Immature natural killer cell (primary cell): ENCODE measurements at regions not wholly inside any gene's neighbourhood (a gene's known extent, or its start where the extent isn't known, plus 50 kb on each side); places are given as distances from the start of the nearest gene placed in this dataset.

Source experiments
- DNase-seq, 3 donors: peaks; one replicate each; pipeline ENCODE4 v3.0.0; 2022; ENCODE audit warnings: mixed read lengths in 1 of 3
- H3K27ac Mint-ChIP-seq, 6 donors: one replicate each; pipeline ENCODE4 v1.8.0; 2020; ENCODE audit warnings: mixed read lengths in 6 of 6, mild to moderate bottlenecking in 5 of 6, inconsistent platforms in 4 of 6, moderate library complexity in 3 of 6
- H3K27me3 Mint-ChIP-seq, 3 donors: one replicate each; pipeline ENCODE4 v1.8.0; 2020 to 2021; ENCODE audit warnings: low read depth in 3 of 3, mild to moderate bottlenecking in 3 of 3, mixed read lengths in 3 of 3, moderate library complexity in 3 of 3, inconsistent platforms in 1 of 3
- H3K36me3 Mint-ChIP-seq, 3 donors: one replicate each; pipeline ENCODE4 v1.8.0; 2020; ENCODE audit warnings: mixed read lengths in 3 of 3, inconsistent platforms in 2 of 3, mild to moderate bottlenecking in 2 of 3
- H3K4me1 Mint-ChIP-seq, 2 donors: one replicate each; pipeline ENCODE4 v1.8.0; 2020; ENCODE audit warnings: inconsistent platforms in 2 of 2, mild to moderate bottlenecking in 2 of 2, mixed read lengths in 2 of 2, moderate library complexity in 1 of 2
- H3K4me3 Mint-ChIP-seq, 5 donors: one replicate each; pipeline ENCODE4 v1.8.0; 2020; ENCODE audit warnings: mild to moderate bottlenecking in 5 of 5, mixed read lengths in 5 of 5, inconsistent platforms in 3 of 5, moderate library complexity in 3 of 5
- H3K9me3 Mint-ChIP-seq, 6 donors: one replicate each; pipeline ENCODE4 v1.8.0; 2020; ENCODE audit warnings: mild to moderate bottlenecking in 6 of 6, mixed read lengths in 6 of 6, inconsistent platforms in 4 of 6, moderate library complexity in 3 of 6

DNA sequence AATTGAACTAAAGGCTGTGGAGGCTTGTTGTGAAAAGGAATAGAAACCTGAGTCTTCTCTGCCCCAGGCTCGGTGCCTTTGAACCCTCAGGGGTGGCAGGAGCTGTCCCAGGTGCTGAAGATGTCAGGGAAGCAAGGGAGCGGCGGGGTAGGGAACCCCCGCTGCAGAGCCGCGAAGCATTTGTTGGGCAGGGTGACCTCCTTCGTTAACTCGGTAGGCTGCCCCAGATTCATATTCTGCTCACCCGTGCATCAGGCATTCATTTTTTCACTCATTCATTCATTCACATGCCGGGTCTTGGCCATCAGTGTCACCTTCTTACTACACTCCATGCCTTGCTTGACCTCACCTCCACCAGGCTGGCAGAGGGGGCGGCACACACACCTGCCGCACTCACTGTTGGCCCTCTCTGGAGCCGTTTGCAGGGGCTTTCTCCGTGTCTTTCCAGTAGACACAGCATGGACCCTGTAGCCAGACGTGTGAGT is 618.9 kb downstream of the BRD1 start:
- H3K27ac Mint-ChIP-seq: no peak overlapping the region
- peaks cover 0 to 6% (median 3%) of the 10 kb centered on the region in 3 donors for H3K27me3 Mint-ChIP-seq
- no peaks in the 10 kb centered on the region for H3K4me1 Mint-ChIP-seq
- DNase-seq: no peak
- no peak overlapping the region for H3K4me3 Mint-ChIP-seq
- H3K36me3 Mint-ChIP-seq: no peaks in the 10 kb centered on the region
- no peaks in the 10 kb centered on the region for H3K9me3 Mint-ChIP-seq

DNA sequence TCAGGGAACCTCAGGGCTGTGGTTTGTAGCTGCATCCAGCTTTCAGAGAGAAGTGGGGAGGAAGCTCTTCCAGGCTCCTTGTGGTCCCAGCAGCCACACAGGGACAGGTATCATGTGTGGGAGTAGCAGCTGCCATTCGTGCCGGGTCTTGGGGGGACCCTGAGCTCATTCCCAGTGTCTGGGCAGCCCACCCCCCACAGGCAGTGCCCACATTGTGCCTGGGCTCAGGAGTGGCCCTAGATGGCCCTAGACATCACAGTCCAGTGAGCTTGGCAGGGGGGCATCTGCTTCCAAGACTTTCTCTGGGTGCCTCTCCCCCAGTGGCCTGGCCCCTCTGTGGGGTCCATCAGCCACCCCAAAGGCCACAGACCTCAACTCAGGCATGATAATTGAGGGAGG is 619.7 kb downstream of the BRD1 start:
- H3K4me3 Mint-ChIP-seq: no peak overlapping the region
- no peak overlapping the region for H3K27ac Mint-ChIP-seq
- DNase-seq: no peak
- no peaks in the 10 kb centered on the region for H3K36me3 Mint-ChIP-seq
- H3K9me3 Mint-ChIP-seq: no peaks in the 10 kb centered on the region
- peaks cover 0 to 5% (median 2%) of the 10 kb centered on the region in 3 donors for H3K27me3 Mint-ChIP-seq
- no peaks in the 10 kb centered on the region for H3K4me1 Mint-ChIP-seq

DNA sequence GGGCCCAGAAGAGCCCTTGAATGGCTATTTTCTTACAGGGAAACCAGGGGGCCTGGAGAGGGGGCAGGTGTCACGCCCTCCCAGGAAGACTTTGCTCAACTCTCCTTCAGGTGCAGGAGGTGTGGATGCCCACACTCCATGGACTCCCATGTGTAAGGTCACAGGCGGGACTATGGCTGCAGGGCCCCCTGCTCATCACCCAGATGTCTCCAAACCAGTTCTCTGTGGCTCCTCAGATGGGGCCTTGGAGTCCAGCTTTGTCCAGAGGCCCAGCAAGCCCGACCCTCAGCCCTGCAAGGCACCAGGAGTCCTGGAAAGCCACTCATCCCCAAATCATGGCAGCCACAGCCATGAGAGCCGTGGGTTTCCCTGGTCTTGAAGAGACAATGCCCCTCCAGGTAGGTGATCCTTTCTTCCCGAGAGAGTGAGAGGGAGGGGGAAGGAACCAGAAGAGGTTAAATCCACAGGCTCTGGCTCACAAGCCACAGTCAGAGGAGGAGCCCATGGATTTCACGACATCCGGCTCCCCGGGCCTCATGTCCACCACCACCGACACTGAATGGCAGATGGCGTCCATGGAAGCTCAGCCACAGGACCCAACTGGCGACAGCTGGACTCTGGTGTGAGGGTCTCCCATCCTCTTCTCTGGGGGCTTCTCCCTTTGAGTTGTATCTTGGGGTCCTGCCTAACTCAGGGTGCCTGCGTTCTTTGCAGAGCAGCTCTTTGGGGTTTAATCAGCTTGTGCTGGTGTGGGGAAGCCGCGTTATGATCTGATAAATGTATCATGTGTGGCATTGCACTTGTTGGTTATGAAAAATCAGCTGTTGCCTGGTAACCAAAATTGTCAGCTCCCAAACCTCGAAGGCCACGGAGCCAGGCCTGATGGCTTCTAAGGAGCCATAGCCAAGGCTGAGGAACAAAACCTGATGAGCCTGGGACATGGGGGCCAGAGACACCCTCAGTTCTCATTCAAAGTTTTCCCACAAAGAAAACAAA is 620.4 kb downstream of the BRD1 start:
- Mint-ChIP-seq H3K36me3 (no peaks in the 10 kb centered on the region), H3K27me3 (peaks cover 0 to 5% (median 0%) of the 10 kb centered on the region in 3 donors), H3K4me1 (no peaks in the 10 kb centered on the region), H3K9me3 (no peaks in the 10 kb centered on the region), H3K27ac (no peak overlapping the region), H3K4me3 (no peak overlapping the region)
- no peak for DNase-seq

DNA sequence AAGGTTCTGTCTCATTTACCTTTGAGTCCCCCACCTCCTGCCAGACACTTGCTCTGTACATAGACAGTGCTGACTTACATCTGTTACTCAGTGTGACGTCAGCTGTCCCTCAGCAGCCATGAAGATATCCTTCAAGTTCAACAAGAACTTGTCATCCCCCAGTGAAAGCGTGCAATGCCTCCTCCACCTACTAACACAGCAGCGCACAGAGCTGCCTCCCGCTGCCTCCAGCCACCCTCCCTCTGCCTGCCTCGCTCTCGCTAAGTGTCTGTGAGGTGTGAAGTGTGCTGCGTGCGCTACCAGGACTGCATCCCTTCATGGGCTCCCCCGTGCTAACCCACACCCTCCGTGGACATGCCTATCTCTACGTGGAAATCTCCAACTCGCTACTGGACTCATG is 621.4 kb downstream of the BRD1 start:
- DNase-seq: no peak
- Mint-ChIP-seq H3K4me3 (no peak overlapping the region), H3K27ac (no peak overlapping the region), H3K36me3 (no peaks in the 10 kb centered on the region), H3K27me3 (peaks cover 0 to 5% (median 0%) of the 10 kb centered on the region in 3 donors), H3K4me1 (no peaks in the 10 kb centered on the region), H3K9me3 (no peaks in the 10 kb centered on the region)

DNA sequence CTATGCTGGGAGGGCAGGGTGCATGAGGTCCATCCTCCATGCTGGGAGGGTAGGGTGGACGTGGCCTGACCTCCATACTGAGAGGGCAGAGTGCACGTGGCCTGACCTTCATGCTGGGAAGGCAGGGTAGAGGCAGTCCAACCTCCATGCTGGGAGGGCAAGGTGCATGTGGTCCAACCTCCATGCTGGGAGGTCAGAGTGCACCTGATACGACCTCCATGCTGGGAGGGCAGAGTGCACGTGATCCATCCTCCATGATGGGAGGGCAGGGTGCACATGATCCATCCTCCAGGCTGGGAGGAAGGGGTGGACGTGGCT is 622.2 kb downstream of the BRD1 start:
- no peaks in the 10 kb centered on the region for H3K4me1 Mint-ChIP-seq

DNA sequence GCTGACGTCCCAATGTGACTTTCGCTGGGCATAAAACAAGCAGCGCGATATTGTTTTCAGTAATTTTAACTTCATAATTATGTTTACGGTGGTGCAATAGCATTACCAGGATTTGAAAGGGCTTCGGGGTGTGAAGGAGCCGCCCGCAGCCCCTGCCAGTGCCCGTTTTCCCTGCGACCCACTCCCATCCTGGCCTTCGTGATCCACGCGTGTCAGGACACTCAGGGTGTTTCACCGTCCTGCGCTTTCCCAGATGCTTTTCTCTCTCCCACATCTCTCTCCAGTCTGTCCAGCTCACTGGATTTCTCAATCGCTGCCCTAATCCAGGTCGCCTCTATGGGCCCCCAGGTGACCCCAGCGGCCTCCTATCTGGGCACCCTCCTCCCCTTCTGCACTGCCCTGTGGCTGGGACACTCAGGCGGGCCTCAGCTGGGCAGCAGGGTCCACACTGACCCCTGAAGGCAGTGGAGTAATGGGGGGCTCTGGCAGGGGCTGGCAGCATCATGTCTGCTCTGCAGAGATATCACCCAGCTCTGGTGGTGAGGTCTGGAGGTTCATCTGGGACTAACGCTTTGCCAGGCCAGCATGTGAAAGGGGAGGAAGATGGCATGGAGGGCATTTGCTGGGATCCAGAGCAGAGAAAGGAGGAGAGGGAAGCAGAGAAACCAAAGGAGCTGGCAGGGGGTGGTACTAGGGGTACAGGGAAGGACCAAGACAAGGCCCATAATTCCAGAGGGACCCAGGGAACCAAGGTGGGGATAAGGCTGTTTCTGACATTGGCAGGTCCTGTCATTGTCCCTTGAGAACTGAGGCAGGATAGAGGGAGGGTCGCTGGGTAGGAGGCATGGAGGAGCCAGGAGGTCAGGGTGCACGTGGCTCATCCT is 622.8 kb downstream of the BRD1 start:
- H3K4me3 Mint-ChIP-seq: no peak overlapping the region
- no peak overlapping the region for H3K27ac Mint-ChIP-seq
- H3K27me3 Mint-ChIP-seq: peaks cover 0 to 5% (median 0%) of the 10 kb centered on the region in 3 donors
- DNase-seq: no peak
- no peaks in the 10 kb centered on the region for H3K4me1 Mint-ChIP-seq
- no peaks in the 10 kb centered on the region for H3K36me3 Mint-ChIP-seq
- H3K9me3 Mint-ChIP-seq: no peaks in the 10 kb centered on the region

More for the DNA sequence above, 622.2 kb downstream of the BRD1 start:
- no peak for DNase-seq
- Mint-ChIP-seq H3K36me3 (no peaks in the 10 kb centered on the region), H3K27me3 (peaks cover 0 to 5% (median 0%) of the 10 kb centered on the region in 3 donors), H3K9me3 (no peaks in the 10 kb centered on the region), H3K4me3 (no peak overlapping the region), H3K27ac (no peak overlapping the region)

DNA sequence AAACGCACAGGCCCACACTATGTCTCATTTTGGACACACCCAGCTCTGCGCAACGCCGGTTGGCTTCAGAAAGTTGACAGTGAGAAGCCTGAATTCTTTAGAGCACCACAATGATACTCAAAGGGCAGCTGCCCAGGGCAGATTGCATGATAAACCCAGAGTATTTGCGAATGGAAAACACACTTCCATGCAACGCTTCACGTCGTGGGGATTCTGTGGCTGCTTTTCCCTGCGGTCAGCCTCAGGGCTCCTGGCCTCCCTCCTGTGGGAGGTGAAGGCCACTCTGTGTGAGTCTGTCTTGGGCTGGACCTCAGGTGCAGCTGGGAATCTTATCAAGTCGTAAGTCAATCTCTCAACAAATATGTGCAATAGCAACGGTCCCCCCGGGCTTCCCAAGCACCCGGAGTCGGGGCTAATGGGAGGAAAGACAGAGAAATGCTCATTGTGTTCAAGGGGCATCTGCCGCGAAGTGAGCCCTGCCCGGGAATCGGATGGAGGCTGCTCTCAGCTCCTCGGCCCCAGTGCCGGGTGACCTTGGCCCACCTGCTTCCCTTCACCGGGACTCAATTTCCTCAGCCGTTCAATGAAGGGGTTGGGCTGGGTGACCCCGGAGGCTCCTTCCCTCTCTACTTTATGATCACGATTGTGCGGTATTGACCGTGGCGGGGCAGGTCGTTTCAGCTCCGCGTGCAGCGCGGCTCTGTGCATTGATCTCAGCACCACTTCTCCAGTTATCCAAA is 623.6 kb downstream of the BRD1 start:
- no peaks in the 10 kb centered on the region for H3K9me3 Mint-ChIP-seq
- H3K27me3 Mint-ChIP-seq: peaks cover 0 to 2% (median 2%) of the 10 kb centered on the region in 3 donors
- H3K27ac Mint-ChIP-seq: no peak overlapping the region
- no peaks in the 10 kb centered on the region for H3K4me1 Mint-ChIP-seq
- no peak for DNase-seq
- H3K4me3 Mint-ChIP-seq: no peak overlapping the region
- H3K36me3 Mint-ChIP-seq: no peaks in the 10 kb centered on the region

DNA sequence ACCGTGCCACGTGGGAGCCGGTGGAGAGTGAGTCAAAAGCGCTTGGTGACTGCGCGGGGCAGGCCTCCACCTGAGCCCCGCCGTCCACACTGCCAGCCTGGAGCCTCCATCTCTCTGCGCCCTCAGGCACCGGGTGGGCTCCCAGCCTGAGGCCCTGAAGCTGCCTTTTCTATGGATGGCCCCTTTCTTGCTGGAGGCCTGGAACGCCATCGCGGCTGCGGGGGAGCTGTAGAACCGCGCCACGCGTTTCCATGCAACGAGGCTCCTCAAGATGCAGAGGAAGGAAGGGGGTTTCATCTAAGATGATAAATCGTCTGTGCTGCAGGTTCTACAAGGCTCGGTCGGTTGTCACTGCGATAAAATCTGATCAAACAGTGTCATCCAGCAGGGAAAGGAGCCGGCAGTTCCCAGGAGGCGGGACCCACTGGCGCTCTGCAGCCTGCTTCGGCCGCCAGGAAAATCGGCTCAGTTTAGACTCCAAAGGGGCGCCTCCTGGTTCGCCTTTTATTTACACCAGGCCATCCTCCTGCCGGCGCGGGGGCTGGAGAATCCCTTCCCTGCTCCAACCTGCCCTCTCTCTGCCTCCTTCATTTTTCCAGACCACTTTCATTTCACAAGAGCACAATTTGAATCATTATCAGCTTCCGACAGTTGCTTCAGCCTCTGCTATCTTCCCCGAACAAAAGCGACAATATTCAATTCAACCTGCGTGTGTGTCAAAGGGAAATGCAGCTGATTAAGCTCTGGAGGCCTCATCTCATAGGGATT is 624.4 kb downstream of the BRD1 start:
- no peaks in the 10 kb centered on the region for H3K9me3 Mint-ChIP-seq
- H3K27me3 Mint-ChIP-seq: peaks cover 0 to 2% (median 2%) of the 10 kb centered on the region in 3 donors
- H3K27ac Mint-ChIP-seq: no peak overlapping the region
- no peak overlapping the region for H3K4me3 Mint-ChIP-seq
- no peaks in the 10 kb centered on the region for H3K4me1 Mint-ChIP-seq
- DNase-seq: no peak
- H3K36me3 Mint-ChIP-seq: no peaks in the 10 kb centered on the region

DNA sequence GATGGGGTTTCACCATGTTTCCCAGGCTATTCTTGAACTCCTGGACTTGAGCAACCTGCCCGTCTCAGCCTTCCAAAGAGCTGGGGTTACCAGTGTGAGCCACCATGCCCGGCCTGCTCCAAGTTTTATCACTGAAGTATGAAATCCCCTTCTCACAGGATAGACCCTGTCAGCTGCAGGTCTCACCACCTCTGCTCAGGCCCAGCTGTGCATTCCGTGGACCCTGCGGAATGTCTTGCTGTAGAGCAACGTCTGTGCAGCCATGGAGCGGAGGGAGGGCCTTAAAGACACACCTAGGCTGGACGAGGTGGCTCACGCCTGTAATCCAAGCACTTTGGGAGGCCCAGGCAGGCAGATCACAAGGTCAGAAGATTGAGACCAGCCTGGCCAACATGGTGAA is 625.4 kb downstream of the BRD1 start:
- H3K9me3 Mint-ChIP-seq: no peaks in the 10 kb centered on the region
- no peaks in the 10 kb centered on the region for H3K4me1 Mint-ChIP-seq
- H3K27me3 Mint-ChIP-seq: peaks cover 0 to 2% (median 2%) of the 10 kb centered on the region in 3 donors
- no peak overlapping the region for H3K27ac Mint-ChIP-seq
- no peak overlapping the region for H3K4me3 Mint-ChIP-seq
- DNase-seq: no peak
- H3K36me3 Mint-ChIP-seq: no peaks in the 10 kb centered on the region

DNA sequence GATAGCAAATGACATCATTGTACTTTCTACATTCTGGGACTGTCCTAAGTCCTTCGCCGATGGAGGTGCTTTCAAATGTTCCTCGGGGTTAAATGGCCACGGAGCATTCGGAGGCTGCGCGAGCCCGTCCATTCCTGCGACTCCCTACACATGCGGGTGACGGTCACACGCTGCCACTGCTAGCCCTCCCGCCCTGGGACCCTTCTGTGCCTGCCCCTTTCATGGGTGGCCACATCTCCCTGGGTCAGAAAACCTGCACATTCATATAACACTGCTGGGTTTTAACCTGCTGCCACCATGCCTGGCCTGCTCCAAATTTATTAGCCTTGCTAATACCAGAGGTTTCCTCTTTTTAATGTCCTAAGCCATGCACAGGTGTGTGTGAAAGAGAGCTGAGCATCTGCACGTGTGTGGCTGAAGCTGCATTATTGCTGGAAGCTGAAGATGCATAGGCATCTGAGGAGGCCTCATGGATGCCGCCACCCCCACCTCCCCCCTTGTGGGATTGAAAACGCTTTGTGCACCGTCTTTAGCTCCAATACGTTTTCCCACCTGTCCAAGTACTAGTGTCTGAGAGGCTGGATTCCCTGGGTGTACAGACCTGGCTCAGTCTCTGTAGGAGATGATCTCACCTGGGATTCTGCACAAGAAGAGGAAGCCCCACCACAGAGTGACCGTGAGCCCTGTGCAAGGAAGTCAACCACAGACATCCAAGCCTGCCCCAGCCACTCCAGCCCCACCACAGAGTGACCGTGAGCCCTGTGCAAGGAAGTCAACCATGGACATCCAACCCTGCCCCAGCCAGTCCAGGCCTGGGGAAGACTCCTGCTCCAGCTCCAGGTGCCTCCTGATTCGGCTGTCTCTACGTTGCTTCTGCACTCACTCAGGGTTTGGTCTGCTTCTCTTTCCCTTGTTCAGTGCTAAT is 626.4 kb downstream of the BRD1 start:
- Mint-ChIP-seq H3K27me3 (peaks cover 0 to 2% (median 2%) of the 10 kb centered on the region in 3 donors), H3K9me3 (no peaks in the 10 kb centered on the region), H3K27ac (no peak overlapping the region), H3K4me3 (no peak overlapping the region), H3K36me3 (no peaks in the 10 kb centered on the region), H3K4me1 (no peaks in the 10 kb centered on the region)
- no peak for DNase-seq

DNA sequence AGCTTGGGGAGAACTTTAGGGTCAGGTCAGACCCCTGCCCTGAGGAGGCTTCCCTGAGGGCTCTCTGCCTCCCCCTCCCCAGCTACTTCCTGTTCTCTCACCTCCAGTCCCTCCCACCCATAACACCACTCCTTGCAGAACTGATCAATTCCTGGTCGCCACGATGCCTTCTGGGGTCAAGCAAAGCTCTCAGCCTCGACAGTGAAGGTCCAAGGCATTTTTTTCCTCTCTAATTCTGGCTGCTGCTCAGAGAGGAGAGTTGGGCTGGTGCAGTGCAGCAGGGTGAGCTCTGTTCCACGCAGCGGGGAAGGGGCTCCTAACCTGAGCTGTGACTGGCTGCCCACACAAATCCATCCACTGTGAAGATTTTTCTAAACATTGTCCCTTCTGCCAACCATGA is 628.4 kb downstream of the BRD1 start:
- Mint-ChIP-seq H3K36me3 (no peaks in the 10 kb centered on the region), H3K4me3 (no peak overlapping the region), H3K4me1 (no peaks in the 10 kb centered on the region), H3K9me3 (no peaks in the 10 kb centered on the region), H3K27me3 (peaks cover 0 to 2% (median 2%) of the 10 kb centered on the region in 3 donors), H3K27ac (no peak overlapping the region)
- no peak for DNase-seq

DNA sequence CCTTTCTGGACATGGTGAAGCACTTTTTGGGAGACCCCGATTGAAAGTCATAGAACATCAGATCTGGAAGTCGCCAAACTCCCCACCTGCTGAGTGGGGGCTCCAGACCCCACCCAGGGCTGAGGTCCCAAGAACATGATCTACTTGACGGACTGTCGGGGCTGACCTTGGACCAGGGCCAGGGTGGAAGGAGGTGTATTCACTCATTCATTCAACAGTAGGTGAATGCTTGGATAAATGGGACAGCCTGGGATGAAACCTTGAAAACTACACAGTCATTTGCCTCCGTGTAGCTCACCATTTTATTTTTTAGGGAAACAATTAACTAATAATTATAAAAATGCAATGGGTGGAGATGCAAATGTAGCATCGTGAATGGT is 629.0 kb downstream of the BRD1 start:
- no peaks in the 10 kb centered on the region for H3K36me3 Mint-ChIP-seq
- no peaks in the 10 kb centered on the region for H3K9me3 Mint-ChIP-seq
- DNase-seq: no peak
- H3K4me3 Mint-ChIP-seq: no peak overlapping the region
- peaks cover 0 to 2% (median under 1%) of the 10 kb centered on the region in 3 donors for H3K27me3 Mint-ChIP-seq
- H3K27ac Mint-ChIP-seq: no peak overlapping the region
- no peaks in the 10 kb centered on the region for H3K4me1 Mint-ChIP-seq
